Activated T-cell treated with anti-CD3 and anti-CD28 coated beads, Interleukin-2, amount 50 U/mL, for 24 hours (primary cell): ENCODE measurements at regions not wholly inside any gene's neighbourhood (a gene's known extent, or its start where the extent isn't known, plus 50 kb on each side); places are given as distances from the start of the nearest gene placed in this dataset.
"Not testable (repeated sequence)": the region's sequence is repeated elsewhere in the genome, so short reads cannot be mapped to it uniquely, and the experiment has no call there.

Experiments used
- DNase-seq: peaks from one replicate; pipeline ENCODE4 v3.0.0-alpha.2; 2020
- H3K27ac Mint-ChIP-seq: 2 replicates; pipeline ENCODE4 v1.8.0; 2020; ENCODE audit warnings: mild to moderate bottlenecking, mixed read lengths
- H3K27me3 Mint-ChIP-seq: 2 replicates; pipeline ENCODE4 v1.8.0; 2020; ENCODE audit warnings: mixed read lengths
- H3K36me3 Mint-ChIP-seq: 2 replicates; pipeline ENCODE4 v1.8.0; 2020; ENCODE audit warnings: low read depth, mixed read lengths
- H3K4me1 Mint-ChIP-seq: 2 replicates; pipeline ENCODE4 v1.8.0; 2020; ENCODE audit warnings: low read depth, mixed read lengths
- H3K4me3 Mint-ChIP-seq: 2 replicates; pipeline ENCODE4 v1.8.0; 2020; ENCODE audit warnings: mild to moderate bottlenecking, moderate library complexity, mixed read lengths
- H3K9me3 Mint-ChIP-seq: 2 replicates; pipeline ENCODE4 v1.8.0; 2020; ENCODE audit warnings: mixed read lengths

GRCh38 chr7:106571563-106571962 is 89.4 kb downstream of the CCDC71L start:
- peaks cover 28% of the 10 kb centered on the region for H3K27me3 Mint-ChIP-seq
- peaks cover 17% of the 10 kb centered on the region for H3K4me1 Mint-ChIP-seq
- no peak for DNase-seq

DNA sequence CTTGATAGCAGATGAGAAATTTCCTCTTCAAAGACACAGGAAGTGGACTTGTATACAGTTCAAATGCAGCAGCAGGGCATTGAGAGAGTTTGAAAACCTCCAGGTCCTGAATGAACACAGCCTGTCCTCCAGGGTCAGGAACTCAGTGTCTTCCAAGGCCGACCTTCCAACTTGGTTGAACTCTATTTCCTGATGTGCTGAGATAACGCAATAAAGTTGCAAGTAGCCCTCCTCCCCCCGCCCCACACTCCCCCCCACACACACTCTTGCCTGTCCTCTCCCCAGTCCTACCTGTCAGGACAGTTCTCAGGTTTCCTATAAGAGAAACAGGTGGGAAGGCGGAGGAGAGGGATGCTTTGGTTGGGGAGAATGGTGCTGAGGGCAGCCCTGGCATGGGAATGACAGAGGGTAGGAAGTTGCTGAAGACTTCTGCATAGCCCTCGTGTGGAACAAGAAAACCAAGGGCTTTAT is 90.0 kb downstream of the CCDC71L start:
- Mint-ChIP-seq H3K4me3 (no peak overlapping the region), H3K36me3 (peaks cover 2% of the 10 kb centered on the region), H3K9me3 (peaks cover 3% of the 10 kb centered on the region), H3K4me1 (peaks cover 17% of the 10 kb centered on the region), H3K27me3 (peaks cover 28% of the 10 kb centered on the region), H3K27ac (no peak overlapping the region)
- no peak for DNase-seq

More at GRCh38 chr7:106571563-106571962, 89.4 kb downstream of the CCDC71L start:
- peaks cover 3% of the 10 kb centered on the region for H3K9me3 Mint-ChIP-seq
- no peak overlapping the region for H3K4me3 Mint-ChIP-seq
- H3K36me3 Mint-ChIP-seq, result peaks cover 2% of the 10 kb centered on the region
- H3K27ac Mint-ChIP-seq, result no peak overlapping the region

DNA sequence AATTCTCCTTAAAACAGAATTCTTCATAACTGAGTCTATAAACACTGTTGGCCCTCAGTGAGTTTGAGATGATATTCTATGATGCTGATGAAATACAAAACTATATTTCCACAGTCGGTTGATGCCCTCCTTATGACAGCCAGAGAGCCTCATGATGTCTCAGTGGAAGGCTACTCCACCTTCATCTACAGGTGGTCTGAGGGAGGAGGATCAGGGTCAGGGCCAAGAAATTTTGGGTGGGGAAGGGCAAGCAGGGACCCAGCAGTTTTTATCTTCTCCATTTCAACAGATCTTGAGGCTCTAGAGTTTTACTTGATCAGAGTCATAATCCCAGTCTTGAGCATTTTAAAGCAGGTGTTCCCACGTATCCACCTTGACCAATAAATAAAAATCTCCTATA is 90.8 kb downstream of the CCDC71L start:
- H3K27me3 Mint-ChIP-seq, result peaks cover 28% of the 10 kb centered on the region
- peaks cover 17% of the 10 kb centered on the region for H3K4me1 Mint-ChIP-seq
- H3K36me3 Mint-ChIP-seq, result peaks cover 2% of the 10 kb centered on the region
- no peak for DNase-seq
- peak overlapping the region; percentile 8 for H3K27ac Mint-ChIP-seq
- peaks cover 3% of the 10 kb centered on the region for H3K9me3 Mint-ChIP-seq
- no peak overlapping the region for H3K4me3 Mint-ChIP-seq

- no peak for DNase-seq
- Mint-ChIP-seq H3K4me3 (no peak overlapping the region), H3K27ac (peak overlapping the region; percentile 82), H3K36me3 (peaks cover 2% of the 10 kb centered on the region), H3K4me1 (peaks cover 17% of the 10 kb centered on the region), H3K27me3 (peaks cover 25% of the 10 kb centered on the region), H3K9me3 (peaks cover 3% of the 10 kb centered on the region)
Measured at GRCh38 chr7:106569500-106569929, 91.4 kb downstream of the CCDC71L start.

- DNase-seq, result peak; percentile 41
- Mint-ChIP-seq H3K9me3 (peaks cover 3% of the 10 kb centered on the region), H3K27me3 (peaks cover 25% of the 10 kb centered on the region), H3K4me1 (peaks cover 17% of the 10 kb centered on the region), H3K36me3 (peaks cover 2% of the 10 kb centered on the region), H3K4me3 (no peak overlapping the region), H3K27ac (peak overlapping the region; percentile 82)
Measured at GRCh38 chr7:106568680-106569499, 92.1 kb downstream of the CCDC71L start.

GRCh38 chr7:106568002-106568679 is 92.8 kb downstream of the CCDC71L start:
- H3K4me3 Mint-ChIP-seq, result no peak overlapping the region
- peaks cover 17% of the 10 kb centered on the region for H3K4me1 Mint-ChIP-seq
- H3K27me3 Mint-ChIP-seq, result peaks cover 26% of the 10 kb centered on the region
- H3K27ac Mint-ChIP-seq, result peak overlapping the region; percentile 82
- H3K9me3 Mint-ChIP-seq, result peaks cover 3% of the 10 kb centered on the region
- no peak for DNase-seq
- H3K36me3 Mint-ChIP-seq, result peaks cover 2% of the 10 kb centered on the region

- Mint-ChIP-seq H3K27me3 (peaks cover 18% of the 10 kb centered on the region), H3K4me1 (peaks cover 17% of the 10 kb centered on the region)
- not testable (repeated sequence) for H3K4me3 Mint-ChIP-seq, H3K36me3 Mint-ChIP-seq, DNase-seq, H3K9me3 Mint-ChIP-seq, H3K27ac Mint-ChIP-seq
Measured at GRCh38 chr7:106567204-106568001, 93.6 kb downstream of the CCDC71L start.

DNA sequence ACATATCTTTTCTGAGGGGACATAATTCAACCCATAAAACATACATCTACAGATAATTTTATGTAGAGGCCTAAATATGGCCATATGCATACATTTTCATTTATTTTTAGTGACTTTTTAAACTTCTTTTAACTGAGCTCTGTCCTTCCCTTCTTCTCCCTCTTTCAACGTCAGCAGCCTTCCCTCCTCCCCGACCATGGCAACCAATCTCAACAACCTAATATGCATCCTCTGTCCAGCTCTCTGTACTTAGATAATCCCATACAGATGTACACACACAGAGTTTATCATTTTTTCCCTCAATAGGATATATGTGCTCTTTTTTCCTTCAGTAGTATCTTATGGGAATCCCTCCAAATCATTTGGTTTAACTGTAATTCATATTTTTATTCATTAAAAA is 94.3 kb downstream of the CCDC71L start:
- no peak for DNase-seq
- Mint-ChIP-seq H3K9me3 (peaks cover 3% of the 10 kb centered on the region), H3K4me1 (peaks cover 20% of the 10 kb centered on the region), H3K36me3 (peaks cover 2% of the 10 kb centered on the region), H3K27me3 (peaks cover 14% of the 10 kb centered on the region), H3K27ac (no peak overlapping the region), H3K4me3 (no peak overlapping the region)

DNA sequence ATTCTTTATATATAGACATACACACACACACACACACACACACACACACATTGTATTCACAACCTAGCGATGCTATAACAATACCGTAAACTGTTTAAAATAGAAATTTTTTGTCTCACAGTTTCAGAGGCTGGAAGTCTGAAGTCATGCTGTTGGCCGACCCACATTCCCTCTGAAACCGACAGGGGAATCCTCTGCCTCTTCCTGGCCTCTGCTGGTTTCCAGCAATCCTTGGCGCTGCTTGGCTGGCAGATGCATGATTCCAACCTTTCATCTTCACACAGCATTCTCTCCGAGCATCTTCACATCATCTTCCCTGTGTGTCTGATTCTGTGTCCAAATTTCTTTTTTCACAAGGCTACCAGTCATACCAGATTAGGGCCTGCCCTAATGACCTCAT is 94.8 kb downstream of the CCDC71L start:
- H3K4me1 Mint-ChIP-seq, result peaks cover 25% of the 10 kb centered on the region
- H3K27me3 Mint-ChIP-seq, result peaks cover 11% of the 10 kb centered on the region
- DNase-seq, result no peak
- H3K27ac Mint-ChIP-seq, result no peak overlapping the region
- peaks cover 3% of the 10 kb centered on the region for H3K9me3 Mint-ChIP-seq
- peaks cover 2% of the 10 kb centered on the region for H3K36me3 Mint-ChIP-seq
- no peak overlapping the region for H3K4me3 Mint-ChIP-seq

DNA sequence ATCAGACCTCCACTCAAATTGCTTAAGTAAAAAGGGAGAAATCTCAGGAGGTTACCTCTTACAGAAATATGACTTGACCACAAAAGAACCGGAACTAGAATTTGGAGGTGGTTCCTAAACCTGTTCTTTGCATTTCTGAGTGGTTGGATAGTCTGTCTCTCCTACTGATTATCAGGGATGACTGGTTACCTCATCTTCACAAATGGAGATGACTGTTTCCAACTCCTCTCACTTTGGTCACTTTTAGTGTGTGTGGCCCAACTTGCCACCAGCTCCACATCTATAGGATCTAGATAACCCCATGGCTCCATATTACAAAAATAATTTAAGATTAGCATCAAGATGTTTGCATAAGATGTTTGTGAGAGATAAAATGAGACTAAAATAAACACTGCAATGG is 95.5 kb downstream of the CCDC71L start:
- H3K4me3 Mint-ChIP-seq, result no peak overlapping the region
- H3K36me3 Mint-ChIP-seq, result peaks cover 2% of the 10 kb centered on the region
- H3K27ac Mint-ChIP-seq, result no peak overlapping the region
- H3K9me3 Mint-ChIP-seq, result peaks cover 3% of the 10 kb centered on the region
- peaks cover 31% of the 10 kb centered on the region for H3K4me1 Mint-ChIP-seq
- peaks cover 9% of the 10 kb centered on the region for H3K27me3 Mint-ChIP-seq
- DNase-seq, result no peak

DNA sequence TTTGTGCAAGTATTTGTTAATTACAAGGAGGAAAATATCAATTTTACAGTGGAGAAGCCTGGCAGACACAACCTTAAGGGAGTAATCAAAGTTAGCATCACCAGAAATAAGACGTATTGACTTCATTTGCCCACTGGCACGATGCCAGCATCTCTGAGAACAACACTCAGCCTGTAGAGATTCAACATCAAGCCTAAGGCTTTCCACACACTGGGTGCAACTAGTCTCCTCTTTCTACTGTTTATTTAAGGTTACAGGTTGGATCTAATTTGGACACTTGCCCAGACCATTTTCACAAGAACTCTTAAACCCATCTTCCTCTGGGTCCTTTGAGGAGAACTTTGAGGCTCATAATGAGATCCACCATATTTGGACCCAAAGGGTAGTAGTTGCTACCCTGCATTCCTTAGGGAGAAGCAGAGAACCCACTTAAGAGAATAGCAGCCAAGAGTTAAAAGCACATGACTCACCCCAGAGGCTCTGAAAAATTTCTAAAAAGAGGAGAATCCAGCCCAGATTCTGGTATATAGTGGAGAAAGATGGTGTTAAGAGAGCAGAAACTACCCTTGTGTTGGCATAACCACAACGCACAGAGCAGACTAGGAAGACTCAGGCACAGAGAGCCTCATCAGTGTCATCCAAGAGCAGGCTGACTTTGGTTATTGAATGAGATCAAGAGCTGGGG is 97.3 kb downstream of the CCDC71L start:
- no peak overlapping the region for H3K4me3 Mint-ChIP-seq
- H3K27me3 Mint-ChIP-seq, result peaks cover 13% of the 10 kb centered on the region
- H3K36me3 Mint-ChIP-seq, result no peaks in the 10 kb centered on the region
- no peak for DNase-seq
- peaks cover 22% of the 10 kb centered on the region for H3K4me1 Mint-ChIP-seq
- H3K27ac Mint-ChIP-seq, result no peak overlapping the region
- H3K9me3 Mint-ChIP-seq, result no peaks in the 10 kb centered on the region

DNA sequence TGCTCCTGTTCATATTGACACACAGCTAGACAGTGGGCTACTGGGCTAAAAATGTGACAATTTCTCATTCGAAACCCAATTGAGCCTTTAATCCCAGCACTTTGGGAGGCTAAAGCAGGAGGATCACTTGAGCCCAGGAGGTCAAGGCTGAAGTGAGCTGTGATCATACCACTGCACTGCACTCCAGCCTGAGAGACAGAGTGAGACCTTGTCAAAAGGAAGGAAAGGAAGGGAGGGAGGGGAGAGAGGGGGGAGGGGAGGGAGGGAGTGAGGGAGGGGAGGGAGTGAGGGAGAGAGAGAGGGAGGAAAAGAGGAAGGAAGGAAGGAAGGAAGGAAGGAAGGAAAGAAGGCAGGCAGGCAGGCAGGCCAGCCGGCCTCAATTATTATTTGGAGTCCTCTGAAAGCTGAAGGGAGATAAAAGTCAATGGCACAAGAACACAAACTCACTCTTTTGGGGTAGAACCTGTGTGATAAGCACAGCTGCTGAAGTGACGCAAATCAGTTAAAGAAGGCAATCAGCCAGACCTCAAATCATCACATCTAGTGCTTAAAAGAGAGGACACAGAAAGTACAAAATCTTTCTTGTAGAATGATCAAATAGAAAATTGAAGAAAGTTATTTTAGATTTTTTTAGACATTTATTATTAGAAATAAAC is 98.1 kb downstream of the CCDC71L start:
- Mint-ChIP-seq H3K36me3 (no peaks in the 10 kb centered on the region), H3K4me1 (peaks cover 18% of the 10 kb centered on the region), H3K9me3 (no peaks in the 10 kb centered on the region), H3K4me3 (no peak overlapping the region), H3K27ac (no peak overlapping the region), H3K27me3 (peaks cover 13% of the 10 kb centered on the region)
- no peak for DNase-seq

GRCh38 chr7:106561666-106562411 is 99.1 kb downstream of the CCDC71L start:
- DNase-seq, result no peak
- Mint-ChIP-seq H3K36me3 (no peaks in the 10 kb centered on the region), H3K9me3 (no peaks in the 10 kb centered on the region), H3K27me3 (peaks cover 18% of the 10 kb centered on the region), H3K27ac (peak overlapping the region; percentile 82), H3K4me3 (no peak overlapping the region), H3K4me1 (peaks cover 18% of the 10 kb centered on the region)
